Stimulated activated naive CD4-positive, alpha-beta T cell treated with Interleukin-2 at 50 U/mL for 16 hours (primary cell): ENCODE measurements at regions not wholly inside any gene's neighbourhood (a gene's known extent, or its start where the extent isn't known, plus 50 kb on each side); places are given as distances from the start of the nearest gene placed in this dataset.
A peak's percentile ranks its signal among the peaks of the same experiment; 100 is the strongest.
"Not testable (repeated sequence)": the region's sequence is repeated elsewhere in the genome, so short reads cannot be mapped to it uniquely, and the experiment has no call there.

Experiments used
- DNase-seq: peaks from one replicate; lab custom pipeline; 2025; lab: John Stamatoyannopoulos, UW

DNA sequence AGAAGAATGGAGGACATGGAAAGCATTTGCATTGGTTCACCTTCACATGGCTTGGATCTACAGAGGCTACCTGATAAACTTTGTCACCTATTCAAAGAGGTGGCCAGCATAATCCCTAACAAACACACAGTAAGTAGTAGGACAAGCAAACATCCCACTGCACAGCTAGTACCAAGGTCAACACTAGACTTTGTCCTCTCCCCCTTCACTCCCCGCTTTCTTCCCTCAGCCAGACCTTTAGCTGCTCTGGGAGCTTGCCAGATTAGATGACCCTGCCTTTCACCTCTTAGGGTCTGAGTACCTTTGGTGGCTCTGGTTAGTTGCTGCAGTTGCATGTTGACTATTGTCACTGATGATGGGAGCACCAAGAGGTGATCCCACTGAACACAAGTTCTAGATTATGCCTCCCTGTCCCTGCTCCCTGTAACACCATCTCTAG lies 211.3 kb downstream of the CCDC74A start:
- not testable (repeated sequence) for DNase-seq

DNA sequence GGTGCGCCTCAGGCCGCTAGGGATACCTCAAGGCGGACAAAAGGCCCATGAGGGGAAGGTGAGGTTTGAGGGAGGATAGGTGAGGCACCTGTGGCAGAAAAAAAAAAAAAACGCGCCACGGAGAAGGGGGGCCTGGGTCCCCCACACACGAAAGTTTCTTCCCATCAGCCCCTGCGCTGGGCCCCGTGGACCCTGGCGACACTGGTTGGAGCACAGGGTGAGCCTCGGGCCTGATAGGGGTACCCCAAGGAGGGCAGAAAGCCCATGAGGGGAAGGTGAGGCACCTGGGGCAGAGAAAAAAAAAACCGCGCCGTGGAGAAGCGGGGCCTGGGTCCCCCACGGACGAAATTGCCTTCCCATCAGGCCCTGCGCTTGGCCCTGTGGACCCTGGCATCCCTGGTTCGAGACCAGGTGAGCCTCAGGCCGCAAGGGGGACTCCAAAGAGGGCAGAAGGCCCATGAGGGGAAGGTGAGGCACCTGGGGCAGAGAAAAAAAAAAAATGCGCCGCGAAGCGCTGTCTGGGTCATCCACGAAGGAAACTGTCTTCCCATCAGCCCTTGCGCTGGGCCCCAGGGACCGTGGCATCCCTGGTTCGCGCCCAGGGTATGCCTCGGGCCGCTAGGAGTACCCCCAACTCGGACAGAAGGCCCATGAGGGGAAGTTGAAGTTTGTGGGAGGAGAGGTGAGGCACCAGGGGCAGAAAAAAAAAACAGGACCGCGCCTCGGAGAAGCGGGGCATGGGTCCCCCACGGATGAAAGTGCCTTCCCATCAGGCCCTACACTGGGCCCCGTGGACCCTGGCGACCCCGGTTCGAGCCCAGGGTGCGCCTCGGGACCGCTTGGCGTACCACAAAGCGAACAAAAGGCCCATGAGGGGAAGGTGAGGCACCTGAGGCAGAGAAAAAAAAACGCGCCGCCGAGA lies 226.2 kb downstream of the CCDC74A start:
- no peak for DNase-seq

DNA sequence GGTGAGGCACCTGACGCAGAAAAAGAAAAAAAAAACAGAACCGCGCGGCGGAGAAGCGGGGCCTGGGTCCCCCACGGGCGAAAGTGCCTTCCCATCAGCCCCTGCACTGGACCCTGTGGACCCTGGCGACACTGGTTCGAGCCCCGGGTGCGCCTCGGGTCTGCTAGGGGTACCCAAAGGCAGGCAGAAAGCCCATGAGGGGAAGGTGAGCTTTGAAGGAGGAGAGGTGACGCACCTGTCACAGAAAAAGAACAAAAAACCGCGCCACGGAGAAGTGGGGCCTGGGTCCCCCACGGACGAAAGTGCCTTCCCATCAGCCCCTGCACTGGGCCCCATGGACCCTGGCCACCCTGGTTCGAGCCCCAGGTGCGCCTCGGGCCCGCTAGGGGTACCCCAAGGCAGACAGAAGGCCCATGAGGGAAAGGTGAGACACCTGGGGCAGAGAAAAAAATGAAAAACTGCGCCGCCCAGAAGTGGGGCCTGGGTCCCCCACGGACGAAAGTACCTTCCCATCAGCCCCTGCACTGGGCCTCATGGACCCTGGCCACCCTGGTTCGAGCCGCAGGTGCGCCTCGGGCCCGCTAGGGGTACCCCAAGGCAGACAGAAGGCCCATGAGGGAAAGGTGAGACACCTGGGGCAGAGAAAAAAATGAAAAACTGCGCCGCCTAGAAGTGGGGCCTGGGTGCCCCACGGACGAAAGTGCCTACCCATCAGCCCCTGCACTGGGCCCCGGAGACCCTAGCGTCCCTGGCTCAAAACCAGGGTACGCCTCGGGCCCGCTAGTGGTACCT lies 227.4 kb downstream of the CCDC74A start:
- no peak for DNase-seq

DNA sequence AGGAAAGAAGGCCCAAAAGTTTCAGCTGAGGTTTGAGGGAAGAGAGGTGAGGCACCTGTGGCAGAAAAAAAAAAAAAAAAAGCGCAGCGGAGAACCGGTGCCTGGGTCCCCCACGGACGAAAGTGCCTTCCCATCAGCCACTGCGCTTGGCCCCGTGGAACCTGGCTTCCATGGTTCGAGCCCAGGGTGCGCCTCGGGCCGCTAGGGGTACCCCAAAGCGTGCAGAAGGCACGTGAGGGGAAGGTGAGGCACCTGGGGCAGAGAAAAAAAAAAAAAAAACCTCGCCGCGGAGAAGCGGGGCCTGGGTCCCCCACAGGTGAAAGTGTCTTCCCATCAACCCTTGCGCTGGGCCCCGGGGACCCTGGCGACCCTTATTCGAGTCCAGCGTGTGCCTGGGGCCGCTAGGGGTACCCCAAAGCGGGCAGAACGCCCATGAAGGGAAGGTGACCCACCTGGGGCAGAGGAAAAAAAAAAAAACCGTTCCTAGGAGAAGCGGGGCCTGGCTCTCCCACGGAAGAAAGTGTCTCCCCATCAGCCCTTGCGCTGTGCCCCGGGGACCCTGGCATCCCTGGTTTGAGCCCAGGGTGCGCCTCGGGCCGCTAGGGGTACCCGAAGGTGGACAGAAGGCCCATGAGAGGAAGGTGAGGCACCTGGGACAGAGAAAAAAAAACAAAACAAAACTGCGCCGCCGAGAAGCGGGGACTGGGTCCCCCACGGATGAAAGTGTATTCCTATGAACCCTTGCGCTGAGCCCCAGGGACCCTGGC lies 228.6 kb downstream of the CCDC74A start:
- DNase-seq, result no peak

DNA sequence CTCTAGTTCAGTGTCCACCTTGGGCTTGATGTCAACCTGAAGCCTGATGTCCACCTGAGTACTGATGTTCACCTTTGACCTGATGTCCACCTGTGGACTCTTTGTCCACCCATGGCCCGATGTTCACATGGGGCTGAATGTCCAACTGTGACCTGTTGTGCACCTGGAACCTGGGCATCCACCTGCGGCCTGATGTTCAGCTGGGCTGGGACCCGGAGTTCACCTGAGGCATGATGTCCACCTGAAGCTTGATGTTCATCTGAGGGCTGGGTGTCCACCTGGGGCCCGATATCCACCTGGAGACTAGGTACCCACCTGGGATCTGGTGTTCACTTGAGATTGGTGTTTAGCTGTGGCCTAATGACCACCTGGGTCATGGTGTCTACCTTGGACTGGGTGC lies 231.3 kb downstream of the CCDC74A start:
- not testable (repeated sequence) for DNase-seq

DNA sequence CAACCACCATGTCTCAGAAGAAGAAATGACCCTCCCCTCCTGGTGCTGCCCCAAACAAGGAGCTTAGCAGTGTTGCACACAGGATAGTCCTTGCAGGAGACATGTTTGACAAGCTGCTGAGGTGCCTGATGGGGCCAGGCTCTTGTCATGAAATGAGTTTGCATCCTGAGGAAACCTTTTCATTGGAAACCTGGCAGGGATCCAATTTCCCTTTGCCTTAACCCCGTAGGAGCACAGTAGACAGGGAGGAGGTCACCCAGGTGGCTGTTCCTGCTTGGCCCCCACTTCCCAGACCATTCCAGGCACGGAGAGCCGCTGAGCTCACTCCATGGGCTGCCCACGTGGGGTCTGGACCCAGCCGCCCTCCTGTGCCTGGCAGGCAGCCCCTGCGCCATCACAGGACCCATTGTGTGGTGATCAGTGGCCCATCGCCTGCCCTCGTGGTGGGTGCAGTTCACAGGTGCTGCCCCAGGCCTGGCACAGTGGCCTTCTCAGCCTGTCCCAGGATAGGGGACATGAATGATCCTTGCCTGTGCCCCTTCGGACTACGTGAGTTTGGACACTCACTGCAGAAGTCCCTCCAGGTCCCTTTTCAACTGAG lies 247.4 kb downstream of the CCDC74A start:
- DNase-seq, result not testable (repeated sequence)

DNA sequence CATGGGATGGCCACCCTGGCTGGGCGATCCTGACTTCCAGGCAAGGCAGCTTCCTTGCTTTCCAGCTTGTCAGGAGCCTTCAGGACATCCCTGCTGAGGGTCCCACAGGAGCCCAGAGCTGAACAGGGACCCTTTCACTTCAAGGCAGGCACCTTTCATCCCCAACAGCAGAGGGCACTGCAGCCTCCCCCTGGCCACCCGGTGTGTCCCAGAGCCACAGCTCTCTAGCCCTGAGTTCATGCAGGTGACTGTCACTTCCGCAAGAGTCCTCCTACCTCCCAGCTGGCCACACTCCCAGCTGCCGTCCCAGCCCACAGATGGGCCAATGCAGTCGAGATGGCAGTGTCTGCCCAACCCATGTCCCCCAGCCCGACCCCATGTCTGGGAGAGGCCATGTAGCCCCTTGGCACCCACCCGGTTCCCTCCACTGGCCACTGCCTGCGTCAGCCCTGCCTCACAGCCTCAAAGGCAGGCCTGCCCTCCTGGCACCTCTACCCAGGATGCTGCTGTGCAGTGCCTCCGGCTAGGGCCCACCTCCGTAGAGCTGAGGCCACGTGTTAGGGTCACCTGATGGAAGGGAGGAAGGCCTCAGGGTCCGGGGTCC lies 248.3 kb downstream of the CCDC74A start:
- not testable (repeated sequence) for DNase-seq

DNA sequence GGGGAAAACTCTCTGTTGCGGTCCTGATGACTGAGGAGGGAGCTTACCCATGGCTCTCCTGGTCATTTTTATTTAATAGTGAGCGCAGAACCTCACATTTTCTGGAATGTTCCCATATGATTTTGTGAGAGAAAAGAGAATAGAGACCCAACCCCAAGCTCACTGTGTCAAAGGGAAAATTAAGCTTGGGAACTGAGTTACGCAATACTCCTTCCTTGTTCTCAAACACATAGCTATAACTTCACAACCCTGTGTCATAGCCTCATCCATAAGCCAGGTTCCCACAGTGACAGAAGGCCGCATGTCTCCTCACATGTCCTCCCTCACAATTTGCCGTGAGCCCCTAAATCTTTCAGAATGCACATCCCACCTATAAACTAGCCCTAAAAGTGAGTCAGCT lies 252.8 kb downstream of the CCDC74A start:
- DNase-seq, result not testable (repeated sequence)

DNA sequence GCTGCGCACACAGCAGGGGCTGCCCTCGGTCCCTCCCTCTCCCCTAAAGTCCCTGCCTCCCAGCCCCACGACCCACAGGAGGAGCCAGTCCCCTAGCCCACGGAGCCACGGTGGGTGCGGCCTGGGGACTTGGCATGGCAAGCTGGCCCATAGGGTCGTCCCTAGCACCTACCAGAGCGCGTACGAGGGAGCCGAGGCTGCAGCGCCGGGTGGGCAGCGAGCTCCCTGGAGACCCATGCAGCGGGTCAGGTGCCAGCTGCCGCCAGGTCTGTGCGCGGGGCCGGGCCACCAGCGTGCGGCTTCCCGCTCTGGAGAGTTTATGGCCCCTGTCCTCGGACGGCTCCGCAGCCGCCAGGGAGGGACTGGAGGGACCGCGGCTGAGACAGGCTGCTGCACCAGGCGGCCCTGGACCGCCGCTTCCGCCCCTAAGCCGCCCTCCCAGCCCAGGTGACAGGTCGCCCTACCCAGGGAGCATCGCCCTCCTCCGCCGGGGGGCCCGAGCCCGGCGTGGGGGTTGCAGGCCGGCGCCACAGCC lies 273.6 kb downstream of the CCDC74A start:
- no peak for DNase-seq

DNA sequence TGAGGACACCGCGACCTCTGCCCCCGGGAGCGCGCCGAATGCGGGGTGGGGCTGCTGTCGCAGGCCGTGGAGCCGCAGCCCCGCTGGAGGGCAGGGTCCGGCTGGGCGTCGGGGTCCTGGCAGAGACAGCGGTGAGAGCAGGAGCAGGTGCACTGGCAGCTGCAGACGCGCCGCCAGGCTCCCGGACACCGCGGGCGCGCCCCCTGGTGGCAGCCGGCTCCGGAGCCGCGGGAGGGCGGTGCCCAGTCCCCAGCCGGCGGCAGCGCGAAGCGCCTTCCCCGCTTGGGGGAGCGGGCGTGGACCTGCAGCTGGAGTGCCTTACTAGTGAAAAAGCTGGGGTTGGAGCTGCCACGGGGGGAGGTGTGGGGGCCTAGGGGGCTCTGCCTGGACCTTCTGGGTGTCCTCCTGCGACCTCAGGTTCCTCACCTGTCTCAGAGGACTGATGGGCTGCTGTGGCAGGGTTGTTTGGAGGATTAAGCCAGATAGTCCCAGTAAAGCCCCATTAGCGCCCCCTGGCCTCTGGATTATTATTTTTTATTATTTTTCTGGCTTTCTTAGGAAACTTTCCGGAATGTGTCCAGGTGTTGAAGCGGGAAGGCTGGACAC lies 274.2 kb downstream of the CCDC74A start:
- peak; percentile 69 for DNase-seq

DNA sequence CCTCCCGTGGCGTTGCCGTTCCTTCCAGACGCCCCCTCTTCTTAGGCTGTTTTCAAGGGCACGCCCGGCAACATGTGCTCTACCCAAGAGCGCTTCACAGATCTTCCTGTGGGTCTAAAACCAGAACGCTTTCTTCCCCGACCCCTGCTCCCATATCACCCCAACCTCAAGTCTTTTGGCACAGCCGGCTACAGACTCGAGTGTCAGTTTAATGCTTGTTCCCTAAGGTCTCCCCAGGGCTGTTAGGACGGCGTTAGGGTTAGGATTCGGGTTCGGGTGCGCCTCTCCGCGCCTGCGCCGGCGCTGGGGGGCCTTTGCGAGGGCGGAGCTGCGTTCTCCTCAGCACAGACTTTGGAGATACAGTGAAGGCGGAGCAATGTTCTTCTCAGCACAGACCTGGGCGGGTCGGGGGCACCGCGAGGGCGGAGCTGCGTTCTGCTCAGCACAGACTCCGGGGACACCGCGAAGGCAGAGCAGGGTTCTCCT lies 274.7 kb downstream of the CCDC74A start:
- peak; percentile 12 for DNase-seq

DNA sequence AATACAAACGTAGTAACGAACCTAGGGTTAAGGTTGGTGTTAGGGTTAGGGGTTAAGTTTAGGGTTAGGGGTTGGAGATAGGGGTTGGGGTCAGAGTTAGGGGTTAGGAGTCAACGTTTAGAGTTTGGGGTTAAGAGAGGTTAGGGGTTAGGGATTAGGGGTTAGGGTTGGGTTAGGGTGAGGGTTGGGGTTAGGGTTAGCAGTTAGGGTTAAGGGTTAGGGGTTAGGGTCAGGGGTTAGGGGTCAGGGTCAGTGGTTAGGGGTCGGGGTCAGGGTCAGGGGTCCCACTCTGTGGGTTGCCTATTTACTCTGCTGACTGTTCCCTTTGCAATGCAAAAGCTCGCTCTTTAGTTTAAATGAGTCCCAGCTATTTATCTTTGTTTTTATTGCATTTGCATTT lies 275.5 kb downstream of the CCDC74A start:
- not testable (repeated sequence) for DNase-seq

DNA sequence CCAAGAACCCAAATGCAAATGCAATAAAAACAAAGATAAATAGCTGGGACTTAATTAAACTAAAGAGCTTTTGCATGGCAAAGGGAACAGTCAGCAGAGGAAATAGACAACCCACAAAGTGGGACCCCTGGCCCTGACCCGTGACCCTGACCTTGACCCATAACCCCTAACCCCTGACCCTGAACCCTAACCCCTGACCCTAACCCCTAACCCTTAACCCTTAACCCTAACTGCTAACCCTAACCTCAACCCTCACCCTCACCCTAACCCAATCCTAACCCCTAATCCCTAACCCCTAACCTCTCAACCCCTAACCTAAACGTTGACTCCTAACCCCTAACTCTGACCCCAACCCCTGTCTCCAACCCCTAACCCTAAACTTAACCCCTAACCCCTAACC lies 284.9 kb downstream of the CCDC74A start:
- DNase-seq, result not testable (repeated sequence)

DNA sequence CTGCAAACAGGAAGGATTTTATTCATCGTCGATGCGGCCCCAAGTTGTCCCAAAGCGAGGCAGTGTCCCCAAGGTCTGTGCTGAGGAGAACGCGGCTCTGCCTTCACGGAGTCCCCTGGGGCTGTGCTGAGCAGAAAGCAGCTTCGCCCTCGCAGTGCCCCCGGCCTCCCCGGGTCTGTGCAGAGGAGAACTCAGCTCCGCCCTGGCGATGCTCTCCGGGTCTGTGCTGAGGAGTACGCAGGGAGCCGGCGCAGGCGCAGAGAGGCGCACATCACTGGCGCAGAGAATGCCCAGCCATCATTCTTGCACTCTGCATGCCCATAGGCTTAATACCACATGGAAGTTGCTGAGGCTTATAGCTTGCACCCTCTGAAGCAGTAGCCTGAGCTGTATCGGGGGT lies 285.7 kb downstream of the CCDC74A start:
- not testable (repeated sequence) for DNase-seq

DNA sequence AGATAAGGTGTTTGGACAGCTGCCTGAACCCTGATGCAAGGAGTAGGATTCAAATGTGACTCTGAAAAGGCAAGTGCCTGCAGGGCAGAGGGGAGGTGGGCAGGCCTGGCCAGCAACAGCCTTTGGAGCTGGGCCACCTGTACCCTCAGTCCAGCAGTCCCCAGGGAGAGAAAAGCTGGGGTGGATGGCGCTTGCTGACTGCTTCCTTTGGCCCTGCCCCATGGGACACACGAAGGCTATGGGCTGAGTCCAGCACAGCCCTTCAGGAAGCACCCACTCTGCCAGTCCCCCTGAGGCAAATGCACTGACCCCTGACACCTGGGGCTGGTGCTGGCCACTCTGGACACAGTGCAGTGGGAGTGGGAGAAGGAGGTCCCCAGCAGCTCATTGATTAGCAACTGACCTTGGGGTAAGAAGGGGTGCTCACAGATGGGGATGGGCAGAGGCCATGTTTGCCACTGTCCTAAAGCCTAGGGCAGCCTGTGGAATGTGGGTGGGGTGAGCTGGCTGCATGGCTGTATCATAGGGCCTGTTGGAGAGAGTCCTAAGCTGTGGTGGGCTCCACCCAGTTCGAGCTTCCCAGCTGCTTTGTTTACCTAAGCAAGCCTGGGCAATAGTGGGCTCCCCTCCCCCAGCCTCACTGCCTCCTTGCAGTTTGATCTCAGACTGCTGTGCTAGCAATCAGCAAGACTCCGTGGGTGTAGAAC lies 290.7 kb downstream of the CCDC74A start:
- DNase-seq, result not testable (repeated sequence)

DNA sequence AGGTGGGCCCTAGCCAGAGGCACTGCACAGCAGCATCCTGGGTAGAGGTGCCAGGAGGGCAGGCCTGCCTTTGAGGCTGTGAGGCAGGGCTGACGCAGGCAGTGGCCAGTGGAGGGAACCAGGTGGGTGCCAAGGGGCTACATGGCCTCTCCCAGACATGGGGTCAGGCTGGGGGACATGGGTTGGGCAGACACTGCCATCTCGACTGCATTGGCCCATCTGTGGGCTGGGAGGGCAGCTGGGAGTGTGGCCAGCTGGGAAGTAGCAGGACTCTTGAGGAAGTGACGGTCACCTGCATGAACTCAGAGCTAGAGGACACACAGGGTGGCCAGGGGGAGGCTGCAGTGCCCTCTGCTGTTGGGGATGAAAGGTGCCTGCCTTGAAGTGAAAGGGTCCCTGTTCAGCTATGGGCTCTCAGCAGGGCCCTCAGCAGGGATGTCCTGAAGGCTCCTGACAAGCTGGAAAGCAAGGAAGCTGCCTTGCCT lies 294.6 kb downstream of the CCDC74A start:
- not testable (repeated sequence) for DNase-seq

DNA sequence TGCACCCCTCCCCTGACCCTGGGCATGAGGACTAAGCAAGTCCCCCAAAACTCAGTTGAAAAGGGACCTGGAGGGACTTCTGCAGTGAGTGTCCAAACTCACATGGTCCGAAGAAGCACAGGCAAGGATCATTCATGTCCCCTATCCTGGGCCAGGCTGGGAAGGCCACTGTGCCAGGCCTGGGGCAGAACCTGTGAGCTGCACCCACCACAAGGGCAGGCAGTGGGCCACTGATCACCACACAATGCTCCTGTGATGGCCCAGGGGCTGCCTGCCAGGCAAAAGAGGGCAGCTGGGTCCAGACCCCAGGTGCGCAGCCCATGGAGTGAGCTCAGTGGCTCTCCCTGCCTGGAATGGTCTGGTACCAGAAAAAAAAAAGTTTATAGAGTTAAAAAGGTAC lies 295.4 kb downstream of the CCDC74A start:
- DNase-seq, result not testable (repeated sequence)

DNA sequence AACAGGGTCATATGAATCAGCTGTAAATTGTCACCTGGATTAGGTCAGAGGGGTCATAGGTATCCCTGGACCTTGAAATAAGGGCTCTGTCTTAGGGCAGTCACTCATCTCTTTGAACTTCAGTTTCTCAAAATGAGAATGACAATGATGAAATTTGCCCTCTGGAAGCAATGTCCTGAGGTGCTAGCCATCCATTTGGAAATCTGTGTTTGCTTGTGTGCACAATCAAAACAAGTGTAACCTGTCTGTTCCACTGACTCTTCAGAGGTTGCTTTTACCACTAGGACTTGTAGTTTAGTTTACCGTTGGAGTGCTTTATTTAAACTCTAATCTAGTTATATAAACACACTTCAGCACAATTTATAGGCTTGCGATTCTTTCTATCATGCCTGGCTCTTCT lies 297.3 kb downstream of the CCDC74A start:
- not testable (repeated sequence) for DNase-seq

DNA sequence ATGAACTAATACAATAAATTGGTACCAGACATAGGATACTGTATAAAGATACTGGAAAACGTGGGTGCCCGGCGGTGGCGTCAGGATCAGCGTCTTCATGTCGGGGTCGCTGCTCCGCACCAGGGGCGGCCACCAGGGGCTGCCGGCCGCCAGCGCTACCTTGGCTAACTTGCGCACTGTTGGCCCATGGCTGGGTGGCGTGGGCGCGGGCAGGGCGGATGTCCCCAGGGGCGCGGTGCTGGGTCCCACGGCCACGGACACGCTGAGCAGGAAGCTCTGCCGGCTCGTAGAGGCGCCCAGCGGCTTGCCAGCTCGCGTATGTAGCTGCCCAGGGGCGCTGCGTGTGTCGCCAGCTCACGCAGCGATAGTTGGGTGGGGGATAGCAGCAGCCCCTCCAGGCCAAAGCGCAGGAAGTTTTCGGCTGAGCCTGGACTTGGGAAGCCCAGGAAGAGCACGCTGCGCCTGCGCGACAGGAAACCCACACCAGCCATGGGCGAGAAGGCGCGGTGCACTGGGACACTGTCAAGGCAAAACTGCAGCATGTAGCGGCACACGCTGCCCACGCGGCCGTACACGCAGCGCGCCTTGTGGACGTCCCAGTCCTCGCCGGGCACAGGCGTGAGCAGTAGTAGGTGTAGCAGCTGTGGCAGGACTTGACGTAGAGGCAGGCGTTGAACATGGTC lies 299.9 kb downstream of the CCDC74A start:
- DNase-seq, result no peak
